Type B pancreatic cell (in vitro differentiated cells): ENCODE measurements at regions not wholly inside any gene's neighbourhood (a gene's known extent, or its start where the extent isn't known, plus 50 kb on each side); places are given as distances from the start of the nearest gene placed in this dataset.

ENCODE experiments used
- DNase-seq: peaks from one replicate; pipeline ENCODE4 v3.0.0; 2021; ENCODE audit warnings: mixed read lengths; ENCODE audit not compliant: unreplicated experiment; ENCODE audit errors: extremely low spot score
- H3K27ac Mint-ChIP-seq: 2 replicates; pipeline ENCODE4 v1.8.0; 2021; ENCODE audit warnings: mild to moderate bottlenecking, mixed read lengths
- H3K27me3 Mint-ChIP-seq: 2 replicates; pipeline ENCODE4 v1.8.0; 2021; ENCODE audit warnings: mixed read lengths
- H3K36me3 Mint-ChIP-seq: 2 replicates; pipeline ENCODE4 v1.8.0; 2021; ENCODE audit warnings: mixed read lengths
- H3K4me1 Mint-ChIP-seq: one replicate; pipeline ENCODE4 v1.8.0; 2021; ENCODE audit warnings: mixed read lengths; ENCODE audit not compliant: unreplicated experiment
- H3K4me3 Mint-ChIP-seq: 2 replicates; pipeline ENCODE4 v1.8.0; 2021; ENCODE audit warnings: mild to moderate bottlenecking, mixed read lengths
- H3K9me3 Mint-ChIP-seq: 2 replicates; pipeline ENCODE4 v1.8.0; 2021; ENCODE audit warnings: mixed read lengths
- TF ChIP-seq, protein P1 (sequence below): fragments of 200-600 bp; sonication (generic); conservative IDR thresholded peaks from 2 replicates; pipeline ENCODE4 v1.5.0; 2021; ENCODE audit warnings: antibody characterized with exemption, mild to moderate bottlenecking

GRCh38 chr20:59376109-59376841 lies 75.9 kb downstream of the EDN3 start:
- no peak overlapping the region for H3K27ac Mint-ChIP-seq
- peaks cover 8% of the 10 kb centered on the region for H3K27me3 Mint-ChIP-seq
- TF ChIP-seq, protein P1, sequence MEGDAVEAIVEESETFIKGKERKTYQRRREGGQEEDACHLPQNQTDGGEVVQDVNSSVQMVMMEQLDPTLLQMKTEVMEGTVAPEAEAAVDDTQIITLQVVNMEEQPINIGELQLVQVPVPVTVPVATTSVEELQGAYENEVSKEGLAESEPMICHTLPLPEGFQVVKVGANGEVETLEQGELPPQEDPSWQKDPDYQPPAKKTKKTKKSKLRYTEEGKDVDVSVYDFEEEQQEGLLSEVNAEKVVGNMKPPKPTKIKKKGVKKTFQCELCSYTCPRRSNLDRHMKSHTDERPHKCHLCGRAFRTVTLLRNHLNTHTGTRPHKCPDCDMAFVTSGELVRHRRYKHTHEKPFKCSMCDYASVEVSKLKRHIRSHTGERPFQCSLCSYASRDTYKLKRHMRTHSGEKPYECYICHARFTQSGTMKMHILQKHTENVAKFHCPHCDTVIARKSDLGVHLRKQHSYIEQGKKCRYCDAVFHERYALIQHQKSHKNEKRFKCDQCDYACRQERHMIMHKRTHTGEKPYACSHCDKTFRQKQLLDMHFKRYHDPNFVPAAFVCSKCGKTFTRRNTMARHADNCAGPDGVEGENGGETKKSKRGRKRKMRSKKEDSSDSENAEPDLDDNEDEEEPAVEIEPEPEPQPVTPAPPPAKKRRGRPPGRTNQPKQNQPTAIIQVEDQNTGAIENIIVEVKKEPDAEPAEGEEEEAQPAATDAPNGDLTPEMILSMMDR, result no peak
- no peaks in the 10 kb centered on the region for H3K9me3 Mint-ChIP-seq
- no peak for DNase-seq
- no peaks in the 10 kb centered on the region for H3K36me3 Mint-ChIP-seq
- no peak overlapping the region for H3K4me3 Mint-ChIP-seq
- H3K4me1 Mint-ChIP-seq, result peaks cover 17% of the 10 kb centered on the region

DNA sequence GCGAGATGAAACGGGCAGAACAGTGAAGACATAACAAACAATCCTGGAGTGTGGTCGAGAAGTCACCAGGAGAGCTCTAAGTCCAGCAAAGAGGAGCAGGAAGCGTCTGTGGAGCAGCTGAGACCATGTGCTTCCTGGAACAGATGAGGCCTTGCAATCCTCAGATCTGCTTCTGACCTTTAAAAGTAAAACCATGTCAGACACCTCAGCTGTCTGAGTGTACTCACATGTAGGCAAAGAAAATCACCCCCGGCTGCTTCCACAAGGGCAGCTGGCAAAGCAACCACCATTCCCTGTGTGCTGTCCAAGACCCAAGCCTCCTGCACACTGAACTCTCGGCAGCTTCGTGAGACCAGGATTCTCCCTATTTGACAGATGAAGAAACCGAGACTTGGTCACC lies 76.6 kb downstream of the EDN3 start:
- peaks cover 8% of the 10 kb centered on the region for H3K27me3 Mint-ChIP-seq
- TF ChIP-seq, protein P1, result no peak
- DNase-seq, result no peak
- H3K4me1 Mint-ChIP-seq, result peaks cover 17% of the 10 kb centered on the region
- no peak overlapping the region for H3K27ac Mint-ChIP-seq
- no peaks in the 10 kb centered on the region for H3K9me3 Mint-ChIP-seq
- H3K4me3 Mint-ChIP-seq, result no peak overlapping the region
- no peaks in the 10 kb centered on the region for H3K36me3 Mint-ChIP-seq

DNA sequence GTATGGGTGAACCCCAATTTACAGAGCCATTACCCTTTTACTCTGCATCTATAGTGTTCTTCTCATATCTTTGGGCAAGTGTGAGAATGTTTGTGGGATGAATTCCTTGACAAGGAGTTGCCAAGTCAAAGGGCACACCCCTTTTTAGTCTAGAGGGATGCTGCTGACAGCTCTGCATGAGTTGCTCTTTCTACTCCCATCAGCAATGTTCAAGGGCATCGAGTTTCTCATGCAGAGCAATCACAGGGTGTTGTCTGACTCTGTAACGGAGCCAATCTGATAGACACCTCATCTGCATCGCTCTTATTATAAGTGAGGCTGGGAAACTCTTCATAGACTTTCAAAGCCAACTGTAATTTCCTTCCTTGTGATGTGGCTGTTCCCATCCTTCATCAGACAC lies 77.4 kb downstream of the EDN3 start:
- Mint-ChIP-seq H3K4me1 (peaks cover 17% of the 10 kb centered on the region), H3K9me3 (no peaks in the 10 kb centered on the region), H3K27ac (no peak overlapping the region), H3K36me3 (no peaks in the 10 kb centered on the region), H3K4me3 (no peak overlapping the region), H3K27me3 (peaks cover 8% of the 10 kb centered on the region)
- TF ChIP-seq, protein P1, result no peak
- no peak for DNase-seq

DNA sequence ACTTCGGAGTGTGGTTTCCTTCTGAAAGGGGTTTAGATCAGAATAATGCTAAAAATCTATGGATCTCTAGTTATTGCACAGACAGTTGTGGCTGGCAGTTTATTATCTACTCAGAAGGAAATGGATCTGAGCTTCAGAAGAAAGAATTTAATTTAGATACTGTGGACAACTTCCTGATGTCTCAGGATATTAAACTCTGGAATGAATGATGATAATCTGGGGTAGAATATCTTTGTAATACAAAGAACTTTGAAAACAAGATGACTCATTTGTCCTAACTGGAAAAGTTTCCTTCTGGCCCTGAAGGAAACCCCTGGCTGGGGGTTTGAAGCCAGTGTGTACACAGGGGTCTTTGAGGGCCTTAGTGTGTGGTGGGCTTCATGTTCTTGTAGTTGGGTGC lies 78.0 kb downstream of the EDN3 start:
- TF ChIP-seq, protein P1, result no peak
- peaks cover 17% of the 10 kb centered on the region for H3K4me1 Mint-ChIP-seq
- no peak overlapping the region for H3K27ac Mint-ChIP-seq
- H3K4me3 Mint-ChIP-seq, result no peak overlapping the region
- H3K36me3 Mint-ChIP-seq, result no peaks in the 10 kb centered on the region
- H3K27me3 Mint-ChIP-seq, result peaks cover 6% of the 10 kb centered on the region
- DNase-seq, result no peak
- H3K9me3 Mint-ChIP-seq, result no peaks in the 10 kb centered on the region

GRCh38 chr20:59378966-59379365 lies 78.6 kb downstream of the EDN3 start:
- no peaks in the 10 kb centered on the region for H3K36me3 Mint-ChIP-seq
- no peak for DNase-seq
- H3K27me3 Mint-ChIP-seq, result peaks cover 6% of the 10 kb centered on the region
- H3K27ac Mint-ChIP-seq, result no peak overlapping the region
- H3K4me3 Mint-ChIP-seq, result no peak overlapping the region
- H3K4me1 Mint-ChIP-seq, result peaks cover 17% of the 10 kb centered on the region
- no peaks in the 10 kb centered on the region for H3K9me3 Mint-ChIP-seq
- TF ChIP-seq, protein P1, result no peak
